GM12874 (cell line): ENCODE measurements at regions not wholly inside any gene's neighbourhood (a gene's known extent, or its start where the extent isn't known, plus 50 kb on each side); places are given as distances from the start of the nearest gene placed in this dataset.

Experiments used
- CTCF ChIP-seq: IDR thresholded peaks from 2 replicates; pipeline ENCODE4 v1.5.1; 2011; ENCODE audit warnings: low read depth, mild to moderate bottlenecking, control low read depth, low read length, moderate library complexity; ENCODE audit not compliant: insufficient read depth

DNA sequence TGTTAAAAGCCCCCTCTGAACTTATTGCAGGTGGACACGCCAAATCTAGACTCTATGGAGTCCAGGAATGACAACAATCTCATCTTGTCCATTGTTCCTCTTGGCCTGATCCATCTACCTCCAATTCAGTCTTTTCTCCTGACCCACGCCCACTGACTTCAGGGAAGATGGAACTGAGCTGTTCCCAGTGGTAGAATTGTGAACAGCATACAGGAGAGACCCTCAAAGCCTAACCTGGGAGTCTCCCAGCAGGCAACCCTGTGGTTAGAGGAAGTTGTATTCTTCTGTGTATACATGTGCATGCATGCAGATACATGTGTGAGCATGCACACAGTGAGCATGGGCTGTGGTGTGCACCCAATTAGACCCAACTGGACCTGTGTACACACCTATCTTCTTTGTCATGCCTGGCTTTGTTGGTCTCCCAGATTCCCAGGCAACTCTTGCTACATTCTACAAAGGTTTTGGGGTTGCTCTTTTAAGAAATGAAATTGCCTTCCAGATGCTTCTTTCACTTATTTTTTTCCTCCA is 286.0 kb downstream of the ZSWIM6 start:
- no peak for TF ChIP-seq CTCF

DNA sequence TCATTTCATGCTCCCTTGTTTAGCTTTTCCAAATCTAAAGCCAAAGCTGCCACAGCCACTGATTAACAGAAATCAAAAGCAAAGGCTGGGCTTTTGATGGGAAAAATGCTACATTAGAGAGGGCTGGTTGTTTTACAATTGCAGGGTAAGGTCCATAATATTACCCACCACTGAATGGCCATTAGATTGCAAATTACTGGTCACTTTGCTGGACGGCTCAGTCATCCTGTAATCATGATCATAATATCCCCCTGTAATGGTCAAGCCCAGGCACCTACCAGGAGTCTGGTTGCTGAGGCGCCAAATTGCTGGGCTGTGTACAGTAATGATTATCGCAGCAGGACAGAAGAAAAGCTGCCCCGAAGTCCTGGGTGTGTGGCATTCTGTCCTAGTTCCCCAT is 286.5 kb downstream of the ZSWIM6 start:
- TF ChIP-seq CTCF, result no peak

DNA sequence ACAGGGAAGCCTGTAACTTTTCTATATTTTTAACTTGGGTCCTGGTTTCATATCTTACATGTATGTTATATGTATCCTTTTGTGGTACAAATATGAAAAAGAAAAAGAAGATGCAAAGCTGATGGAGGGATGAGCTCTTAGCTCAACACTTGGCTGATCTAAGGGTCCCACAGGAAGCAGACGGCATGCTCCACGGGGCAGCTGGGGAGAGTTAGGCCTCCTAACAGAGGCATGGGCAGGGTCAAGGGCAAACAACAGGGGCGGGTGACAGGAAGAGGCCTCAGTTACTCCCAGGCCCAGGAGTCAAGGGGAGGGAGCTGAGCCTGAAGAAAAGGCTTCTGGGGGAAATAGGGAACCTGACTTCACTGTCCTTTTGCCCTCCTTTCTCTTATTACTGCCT is 287.2 kb downstream of the ZSWIM6 start:
- TF ChIP-seq CTCF, result no peak

GRCh38 chr5:61619777-61620518 is 287.9 kb downstream of the ZSWIM6 start:
- no peak for TF ChIP-seq CTCF

GRCh38 chr5:61620699-61621182 is 288.7 kb downstream of the ZSWIM6 start:
- TF ChIP-seq CTCF, result no peak

GRCh38 chr5:61621202-61621650 is 289.2 kb downstream of the ZSWIM6 start:
- no peak for TF ChIP-seq CTCF

- TF ChIP-seq CTCF, result no peak
Observed at GRCh38 chr5:61622156-61622555, 290.1 kb downstream of the ZSWIM6 start.
